Omental fat pad (tissue), 3 donors: ENCODE measurements at regions not wholly inside any gene's neighbourhood (a gene's known extent, or its start where the extent isn't known, plus 50 kb on each side); places are given as distances from the start of the nearest gene placed in this dataset.
"Not testable (repeated sequence)": the region's sequence is repeated elsewhere in the genome, so short reads cannot be mapped to it uniquely, and the experiment has no call there.

Source experiments
- ATAC-seq: fragments of 150-250 bp; one replicate; pipeline ENCODE4 v1.9.1; 2016; ENCODE audit warnings: mild to moderate bottlenecking, moderate library complexity; ENCODE audit not compliant: low FRiP score
- DNase-seq: peaks from one replicate; pipeline ENCODE4 v3.0.0-alpha.2; 2019; ENCODE audit warnings: low spot score
- TF ChIP-seq, protein P1 (sequence below), 3 donors: fragments of 450-650 bp; IDR thresholded peaks; one replicate each; pipeline ENCODE4 v1.5.1; 2016 to 2017; ENCODE audit warnings: antibody characterized with exemption in 3 of 3, mild to moderate bottlenecking in 3 of 3, moderate library complexity in 2 of 3

DNA sequence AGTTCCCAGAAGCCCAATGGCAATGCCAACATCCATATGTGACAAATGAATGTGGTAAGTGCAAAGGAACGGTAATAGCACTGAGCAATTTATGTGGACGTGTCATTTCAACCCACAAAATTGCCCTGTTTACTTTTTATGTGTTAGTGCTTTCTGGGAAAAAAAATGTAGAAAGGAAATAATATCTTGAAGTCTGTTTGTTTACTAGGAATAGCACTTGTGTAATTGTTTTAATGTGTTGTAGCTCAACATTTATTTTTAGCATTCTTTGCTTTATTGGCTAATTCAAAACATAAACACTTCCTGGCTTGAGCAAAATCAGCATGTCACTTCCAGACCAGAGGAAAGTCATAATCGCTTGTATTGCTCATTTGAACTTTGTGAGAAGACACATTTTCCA, 224.8 kb upstream of the KCNK2 start:
- no peak for ATAC-seq
- TF ChIP-seq, protein P1, sequence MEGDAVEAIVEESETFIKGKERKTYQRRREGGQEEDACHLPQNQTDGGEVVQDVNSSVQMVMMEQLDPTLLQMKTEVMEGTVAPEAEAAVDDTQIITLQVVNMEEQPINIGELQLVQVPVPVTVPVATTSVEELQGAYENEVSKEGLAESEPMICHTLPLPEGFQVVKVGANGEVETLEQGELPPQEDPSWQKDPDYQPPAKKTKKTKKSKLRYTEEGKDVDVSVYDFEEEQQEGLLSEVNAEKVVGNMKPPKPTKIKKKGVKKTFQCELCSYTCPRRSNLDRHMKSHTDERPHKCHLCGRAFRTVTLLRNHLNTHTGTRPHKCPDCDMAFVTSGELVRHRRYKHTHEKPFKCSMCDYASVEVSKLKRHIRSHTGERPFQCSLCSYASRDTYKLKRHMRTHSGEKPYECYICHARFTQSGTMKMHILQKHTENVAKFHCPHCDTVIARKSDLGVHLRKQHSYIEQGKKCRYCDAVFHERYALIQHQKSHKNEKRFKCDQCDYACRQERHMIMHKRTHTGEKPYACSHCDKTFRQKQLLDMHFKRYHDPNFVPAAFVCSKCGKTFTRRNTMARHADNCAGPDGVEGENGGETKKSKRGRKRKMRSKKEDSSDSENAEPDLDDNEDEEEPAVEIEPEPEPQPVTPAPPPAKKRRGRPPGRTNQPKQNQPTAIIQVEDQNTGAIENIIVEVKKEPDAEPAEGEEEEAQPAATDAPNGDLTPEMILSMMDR (IDR thresholded peaks at IDR 0.05) = no peak
- no peak for DNase-seq

DNA sequence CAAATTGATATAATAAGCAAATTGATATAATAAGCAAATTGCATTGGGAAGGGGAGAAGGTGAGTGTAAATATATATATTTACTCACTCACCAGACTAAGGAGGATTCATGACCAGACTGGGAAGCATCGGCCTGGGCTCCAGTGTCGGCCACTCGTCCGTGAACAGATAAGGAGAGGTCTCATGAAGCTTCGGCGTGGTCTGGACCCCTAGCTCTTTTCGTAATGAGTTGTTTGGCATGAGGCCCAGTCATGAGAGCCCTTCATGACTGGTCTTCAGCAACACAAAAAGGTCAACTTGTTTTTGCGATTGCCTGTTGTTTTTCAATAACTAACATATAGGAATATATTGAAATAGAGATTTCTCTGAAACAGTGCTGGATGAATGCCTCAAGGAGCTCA, 222.9 kb upstream of the KCNK2 start:
- no peak for ATAC-seq
- TF ChIP-seq, protein P1 (IDR thresholded peaks at IDR 0.05) = no peak
- no peak for DNase-seq

DNA sequence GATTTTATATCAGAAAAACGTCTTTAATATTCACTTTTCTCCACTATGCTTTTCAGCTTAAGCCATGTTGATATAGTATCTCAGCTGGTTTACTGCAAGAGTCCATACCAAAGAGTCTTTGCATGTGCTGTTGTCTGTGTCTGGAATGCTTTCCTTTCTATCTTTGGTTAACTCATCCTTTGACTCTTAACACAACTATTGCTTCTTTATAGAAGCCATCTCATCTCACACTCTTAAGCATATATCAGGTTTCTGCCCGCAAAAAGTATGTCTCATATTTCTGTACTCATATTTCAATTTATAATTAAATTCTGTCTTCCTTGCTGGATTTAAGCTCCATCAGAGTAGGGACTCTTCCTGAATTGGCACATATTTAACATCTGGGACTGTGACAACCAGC, 220.9 kb upstream of the KCNK2 start:
- DNase-seq (no peak), ATAC-seq (no peak)
- TF ChIP-seq, protein P1 (IDR thresholded peaks at IDR 0.05) = no peak

DNA sequence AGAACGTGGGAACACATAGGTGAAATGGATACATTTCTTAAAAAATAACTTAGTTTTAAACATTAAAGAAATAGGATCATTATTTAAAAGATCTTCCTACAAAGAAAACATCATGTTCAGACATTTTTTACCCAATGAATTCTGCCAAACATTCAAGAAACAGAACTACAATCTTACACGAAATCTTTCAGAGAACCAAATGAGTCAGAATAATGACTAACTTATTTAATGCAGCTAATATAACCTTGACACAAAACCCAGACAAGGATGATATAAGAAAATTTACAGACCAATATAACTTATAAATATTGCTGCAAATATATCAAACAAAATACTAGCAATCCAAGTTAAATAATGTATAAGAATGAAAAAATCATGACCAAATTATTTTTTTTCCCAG, 220.1 kb upstream of the KCNK2 start:
- TF ChIP-seq, protein P1 (IDR thresholded peaks at IDR 0.05) = no peak
- ATAC-seq = no peak
- no peak for DNase-seq

DNA sequence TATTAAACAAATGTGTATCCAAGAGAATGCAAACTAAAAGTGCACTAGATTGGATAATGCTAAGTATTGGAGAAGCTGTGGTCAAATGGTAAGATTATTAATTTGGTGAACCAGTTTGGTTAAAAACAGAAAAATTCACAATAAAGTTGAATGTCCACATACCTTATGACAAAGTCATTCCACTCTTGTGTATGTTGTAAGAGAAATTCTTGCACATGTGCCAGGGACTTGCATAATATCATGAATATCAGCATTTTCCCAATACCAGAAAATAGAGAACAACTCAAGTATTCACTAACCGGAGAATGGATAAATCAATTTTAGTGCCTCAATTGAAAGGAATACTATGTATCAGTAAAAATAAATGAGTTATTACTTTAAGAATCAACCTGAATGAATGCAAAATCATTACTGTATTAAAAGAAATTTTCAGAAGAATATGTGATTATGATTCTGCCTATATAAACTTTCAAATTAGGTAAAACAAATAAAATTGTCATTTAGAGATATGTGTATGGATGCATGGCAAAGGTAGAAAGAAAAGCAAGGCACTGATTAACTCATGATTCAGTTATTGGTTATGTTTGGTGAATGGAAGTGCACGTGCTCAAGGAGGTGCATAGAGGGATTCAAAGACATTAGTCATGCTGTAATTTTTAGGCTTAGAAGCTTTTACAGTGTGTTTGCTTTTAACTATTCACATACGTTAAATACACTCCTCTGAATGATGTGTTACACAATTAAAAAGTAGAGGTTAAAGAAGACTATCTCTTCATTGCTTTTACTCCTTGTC, 217.4 kb upstream of the KCNK2 start:
- TF ChIP-seq, protein P1 (IDR thresholded peaks at IDR 0.05) = no peak
- DNase-seq = no peak
- ATAC-seq = no peak

DNA sequence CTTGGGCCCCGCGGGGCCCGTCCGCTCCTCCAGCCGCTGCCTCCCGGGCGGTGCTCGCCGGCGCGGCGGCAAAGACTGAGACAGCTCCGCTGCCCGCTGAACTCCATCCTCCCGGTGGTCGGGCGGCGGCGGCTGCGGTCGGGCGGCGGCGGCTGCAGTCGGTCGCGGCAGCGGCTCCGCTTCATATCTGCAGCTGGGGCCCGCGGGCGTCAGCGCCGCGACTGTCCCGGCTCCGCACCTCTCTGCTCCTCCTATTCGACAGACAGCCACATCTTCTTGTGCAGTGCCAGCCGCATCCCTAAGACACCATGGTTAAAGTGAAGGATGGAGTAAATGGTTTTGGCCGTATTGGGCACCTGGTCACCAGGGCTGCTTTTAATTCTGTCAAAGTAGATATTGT, 212.1 kb upstream of the KCNK2 start:
- not testable (repeated sequence) for ATAC-seq

DNA sequence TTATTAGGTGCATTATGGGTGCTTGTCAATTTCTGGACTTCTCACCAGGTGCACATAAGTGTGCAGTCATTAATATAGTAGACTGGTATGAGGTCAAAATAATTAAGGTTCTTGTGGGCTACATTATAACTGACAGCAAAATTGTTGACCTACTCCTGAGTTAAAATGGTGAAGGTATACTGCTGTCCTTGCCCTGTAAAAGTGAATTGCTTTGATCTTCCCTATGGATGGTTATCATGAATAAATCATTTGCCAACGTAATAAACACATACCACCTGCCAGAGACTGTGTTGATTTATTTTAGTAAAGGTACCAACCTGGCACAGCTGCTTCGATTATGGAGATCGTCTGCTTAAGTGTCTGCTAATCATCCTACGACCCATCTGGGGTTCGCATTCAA, 201.6 kb upstream of the KCNK2 start:
- TF ChIP-seq, protein P1 (IDR thresholded peaks at IDR 0.05) = no peak
- DNase-seq (no peak), ATAC-seq (no peak)

More for the DNA sequence above, 212.1 kb upstream of the KCNK2 start:
- DNase-seq = not testable (repeated sequence)
